Uterus (tissue), 3 donors: ENCODE measurements at regions not wholly inside any gene's neighbourhood (a gene's known extent, or its start where the extent isn't known, plus 50 kb on each side); places are given as distances from the start of the nearest gene placed in this dataset.

Source experiments
- DNase-seq, 2 donors: peaks; one replicate each; pipeline ENCODE4 v3.0.0-alpha.2; 2019 to 2020
- H3K27ac ChIP-seq, 2 donors: fragments of 200-600 bp; sonication (generic); 1 replicate in 1 of 2; 2 replicates in 1 of 2; pipeline ENCODE4 v1.5.1; 2016 to 2018
- H3K27me3 ChIP-seq, 2 donors: fragments of 200-600 bp; sonication (generic); one replicate each; pipeline ENCODE4 v1.5.1; 2018 to 2019; ENCODE audit warnings: control low read depth in 1 of 2
- H3K36me3 ChIP-seq, 2 donors: fragments of 200-600 bp; sonication (generic); one replicate each; pipeline ENCODE4 v1.5.1; 2019; ENCODE audit warnings: control low read depth in 1 of 2
- H3K4me1 ChIP-seq, 2 donors: fragments of 200-600 bp; sonication (generic); one replicate each; pipeline ENCODE4 v1.5.1; 2018 to 2019; ENCODE audit warnings: control low read depth in 1 of 2
- H3K4me3 ChIP-seq, 2 donors: fragments of 200-600 bp; sonication (generic); 1 replicate in 1 of 2; 2 replicates in 1 of 2; pipeline ENCODE4 v1.5.1; 2018 to 2019; ENCODE audit warnings: mild to moderate bottlenecking in 1 of 2
- H3K9me3 ChIP-seq, 2 donors: fragments of 200-600 bp; sonication (generic); one replicate each; pipeline ENCODE4 v1.5.1; 2019; ENCODE audit warnings: control low read depth in 1 of 2
- CTCF ChIP-seq, 4 experiments: fragments of 200-600 bp in 2 of 4; fragments of 450-650 bp in 2 of 4; sonication (generic) in 2 of 4; IDR thresholded peaks; one replicate each; pipeline ENCODE4 v1.5.1; 2016 to 2019; ENCODE audit warnings: antibody characterized with exemption in 4 of 4, mild to moderate bottlenecking in 2 of 4, moderate library complexity in 1 of 4
- POLR2A ChIP-seq, 2 donors: fragments of 450-650 bp; IDR thresholded peaks; one replicate each; pipeline ENCODE4 v1.6.1; 2016; ENCODE audit warnings: antibody characterized with exemption in 2 of 2, mild to moderate bottlenecking in 1 of 2, moderate library complexity in 1 of 2
- intact Hi-C: fragments of 100-400 bp; cut with DNase I; formaldehyde crosslinking; loops from one replicate; pipeline ENCODE4 v1.15.1; 2023; ENCODE audit warnings: low total_unique reads
- donor health status: DM: yes; HTN: yes; CAD: no.

GRCh38 chr6:165013701-165014100, 295.7 kb downstream of the C6orf118 start:
- intact Hi-C loops: no loop called here
- Histone ChIP-seq H3K27me3 (no peaks in the 10 kb centered on the region), H3K4me3 (no peak overlapping the region), H3K36me3 (no peaks in the 10 kb centered on the region), H3K27ac (no peak overlapping the region), H3K4me1 (no peaks in the 10 kb centered on the region), H3K9me3 (no peaks in the 10 kb centered on the region)
- TF ChIP-seq CTCF (IDR thresholded peaks at IDR 0.05): no peak
- no peak for TF ChIP-seq POLR2A (IDR thresholded peaks at IDR 0.05)
- DNase-seq: no peak

- H3K9me3 ChIP-seq: no peaks in the 10 kb centered on the region
- no peaks in the 10 kb centered on the region for H3K36me3 ChIP-seq
- no peak overlapping the region for H3K27ac ChIP-seq
- no peaks in the 10 kb centered on the region for H3K4me1 ChIP-seq
- no peak for DNase-seq
- TF ChIP-seq POLR2A (IDR thresholded peaks at IDR 0.05) (no peak), CTCF (IDR thresholded peaks at IDR 0.05) (no peak)
- H3K27me3 ChIP-seq: no peaks in the 10 kb centered on the region
- intact Hi-C loops: no loop called here
- no peak overlapping the region for H3K4me3 ChIP-seq
Measured at GRCh38 chr6:165012183-165012582, 297.2 kb downstream of the C6orf118 start.

- Histone ChIP-seq H3K27me3 (no peaks in the 10 kb centered on the region), H3K4me1 (no peaks in the 10 kb centered on the region), H3K9me3 (no peaks in the 10 kb centered on the region), H3K4me3 (no peak overlapping the region), H3K27ac (no peak overlapping the region), H3K36me3 (no peaks in the 10 kb centered on the region)
- TF ChIP-seq CTCF (IDR thresholded peaks at IDR 0.05) (no peak), POLR2A (IDR thresholded peaks at IDR 0.05) (no peak)
- intact Hi-C loops: no loop called here
- no peak for DNase-seq
Measured at GRCh38 chr6:165010556-165011535, 298.6 kb downstream of the C6orf118 start.

- no peak for DNase-seq
- Histone ChIP-seq H3K27me3 (no peaks in the 10 kb centered on the region), H3K27ac (no peak overlapping the region), H3K4me1 (no peaks in the 10 kb centered on the region), H3K4me3 (no peak overlapping the region), H3K9me3 (no peaks in the 10 kb centered on the region), H3K36me3 (no peaks in the 10 kb centered on the region)
- intact Hi-C loops: no loop called here
- TF ChIP-seq POLR2A (IDR thresholded peaks at IDR 0.05) (no peak), CTCF (IDR thresholded peaks at IDR 0.05) (no peak)
Measured at GRCh38 chr6:165008971-165009370, 300.4 kb downstream of the C6orf118 start.

- Histone ChIP-seq H3K4me3 (no peak overlapping the region), H3K4me1 (no peaks in the 10 kb centered on the region), H3K27me3 (no peaks in the 10 kb centered on the region), H3K9me3 (no peaks in the 10 kb centered on the region), H3K36me3 (no peaks in the 10 kb centered on the region), H3K27ac (no peak overlapping the region)
- TF ChIP-seq CTCF (IDR thresholded peaks at IDR 0.05): no peak
- TF ChIP-seq POLR2A (IDR thresholded peaks at IDR 0.05): no peak
- intact Hi-C loops: no loop called here
- DNase-seq: no peak
Measured at GRCh38 chr6:165002866-165003265, 306.5 kb downstream of the C6orf118 start.
